RWPE1 (cell line): ENCODE measurements at regions not wholly inside any gene's neighbourhood (a gene's known extent, or its start where the extent isn't known, plus 50 kb on each side); places are given as distances from the start of the nearest gene placed in this dataset.

ENCODE experiments used
- CTCF ChIA-PET: fragments of 350-600 bp; sonication (Branson Sonifier 250); formaldehyde crosslinking; extraction: SDS; loops from one replicate; lab custom pipeline; 2021; lab: Yijun Ruan, JAX
- POLR2A ChIA-PET: fragments of 400-600 bp; formaldehyde crosslinking; extraction: SDS; loops from one replicate; lab custom pipeline; 2020; ENCODE audit warnings: antibody characterized with exemption; ENCODE audit not compliant: low non-redundant PET; lab: Yijun Ruan, JAX
- DNase-seq: peaks from one replicate; pipeline ENCODE4 v3.0.0; 2012; ENCODE audit warnings: low spot score
- H3K27ac ChIP-seq: fragments of 450-650 bp; 2 replicates; pipeline ENCODE4 v1.5.1; 2017
- TF ChIP-seq, protein P1 (sequence below): fragments of 450-650 bp; conservative IDR thresholded peaks from 2 replicates; pipeline ENCODE4 v1.5.1; 2017; ENCODE audit warnings: low read depth, mild to moderate bottlenecking

DNA sequence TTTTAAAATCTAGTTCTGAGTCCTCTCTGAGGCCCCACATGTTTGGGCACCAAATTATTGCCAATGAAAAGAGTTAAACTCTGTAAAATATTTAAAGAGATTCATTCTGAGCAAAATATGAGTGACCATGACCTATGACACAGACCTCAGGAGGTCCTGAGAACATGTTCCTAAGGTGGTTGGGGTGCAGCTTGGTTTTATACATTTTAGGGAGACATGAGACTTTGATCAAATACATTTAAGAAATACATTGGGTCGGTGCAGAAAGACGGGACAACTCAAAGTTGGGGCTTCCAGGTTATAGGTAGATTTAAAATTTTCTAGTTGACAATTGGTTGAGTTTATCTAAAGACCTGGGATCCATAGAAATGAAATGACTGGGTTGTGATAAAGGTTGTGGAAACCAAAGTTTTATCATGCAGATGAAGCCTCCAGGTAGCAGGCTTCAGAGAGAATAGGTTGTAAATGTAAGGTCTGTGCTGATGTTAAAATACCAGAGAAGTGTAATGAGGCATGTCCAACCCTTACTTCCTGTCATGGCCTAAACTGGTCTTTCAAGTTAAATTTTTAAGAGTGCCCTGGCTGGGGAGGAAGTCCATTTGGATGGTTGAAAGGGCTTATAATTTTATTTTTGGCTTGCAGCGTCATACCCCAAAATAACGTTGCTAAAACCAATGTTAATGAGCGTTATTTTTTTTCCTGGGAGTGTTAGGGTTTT, 274.9 kb downstream of the NUF2 start:
- ChIA-PET POLR2A (no interaction called here), CTCF (no interaction called here)
- DNase-seq, result no peak
- TF ChIP-seq, protein P1, sequence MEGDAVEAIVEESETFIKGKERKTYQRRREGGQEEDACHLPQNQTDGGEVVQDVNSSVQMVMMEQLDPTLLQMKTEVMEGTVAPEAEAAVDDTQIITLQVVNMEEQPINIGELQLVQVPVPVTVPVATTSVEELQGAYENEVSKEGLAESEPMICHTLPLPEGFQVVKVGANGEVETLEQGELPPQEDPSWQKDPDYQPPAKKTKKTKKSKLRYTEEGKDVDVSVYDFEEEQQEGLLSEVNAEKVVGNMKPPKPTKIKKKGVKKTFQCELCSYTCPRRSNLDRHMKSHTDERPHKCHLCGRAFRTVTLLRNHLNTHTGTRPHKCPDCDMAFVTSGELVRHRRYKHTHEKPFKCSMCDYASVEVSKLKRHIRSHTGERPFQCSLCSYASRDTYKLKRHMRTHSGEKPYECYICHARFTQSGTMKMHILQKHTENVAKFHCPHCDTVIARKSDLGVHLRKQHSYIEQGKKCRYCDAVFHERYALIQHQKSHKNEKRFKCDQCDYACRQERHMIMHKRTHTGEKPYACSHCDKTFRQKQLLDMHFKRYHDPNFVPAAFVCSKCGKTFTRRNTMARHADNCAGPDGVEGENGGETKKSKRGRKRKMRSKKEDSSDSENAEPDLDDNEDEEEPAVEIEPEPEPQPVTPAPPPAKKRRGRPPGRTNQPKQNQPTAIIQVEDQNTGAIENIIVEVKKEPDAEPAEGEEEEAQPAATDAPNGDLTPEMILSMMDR, result no peak
- H3K27ac ChIP-seq, result no peak overlapping the region

DNA sequence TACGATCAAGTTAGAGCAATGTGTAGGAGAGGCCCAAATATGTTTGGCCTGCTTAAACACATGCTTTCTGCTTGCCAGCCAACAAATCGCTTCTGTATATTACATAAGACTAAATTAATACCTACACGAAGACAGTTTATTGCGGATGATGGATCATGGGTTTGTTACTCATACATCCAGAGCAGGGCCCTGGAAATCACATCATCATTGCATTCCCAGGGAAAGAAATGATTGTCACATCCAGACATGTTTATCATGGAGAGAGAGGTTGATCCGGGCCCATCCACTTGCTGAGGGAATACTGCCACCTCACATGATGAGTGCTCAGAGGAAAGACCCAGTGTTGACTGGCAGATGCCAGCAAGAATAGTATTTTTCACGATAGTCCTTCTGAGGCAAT, 282.6 kb downstream of the NUF2 start:
- DNase-seq, result no peak
- TF ChIP-seq, protein P1, result no peak
- CTCF ChIA-PET, result no interaction called here
- POLR2A ChIA-PET, result no interaction called here
- H3K27ac ChIP-seq, result no peak overlapping the region

DNA sequence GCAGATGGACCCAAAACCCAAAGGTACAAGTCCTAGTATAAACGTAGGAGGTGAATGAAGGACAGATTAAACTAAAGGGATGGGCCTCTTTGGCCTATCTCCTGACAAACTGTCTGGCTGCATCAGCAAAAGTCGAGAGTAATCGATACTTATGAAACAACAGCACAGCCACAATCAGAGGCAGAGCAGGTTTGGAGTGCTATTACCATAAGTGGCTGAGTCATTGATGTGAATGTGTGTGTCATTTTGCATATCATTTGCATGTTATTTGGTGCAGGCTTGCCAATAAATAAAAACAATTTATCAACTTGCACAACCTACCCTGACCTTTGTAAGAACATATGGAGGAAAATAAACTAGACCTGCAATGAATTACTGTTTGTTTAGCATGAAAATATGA, 283.1 kb downstream of the NUF2 start:
- DNase-seq, result no peak
- TF ChIP-seq, protein P1, result no peak
- ChIA-PET CTCF (no interaction called here), POLR2A (no interaction called here)
- H3K27ac ChIP-seq, result no peak overlapping the region

DNA sequence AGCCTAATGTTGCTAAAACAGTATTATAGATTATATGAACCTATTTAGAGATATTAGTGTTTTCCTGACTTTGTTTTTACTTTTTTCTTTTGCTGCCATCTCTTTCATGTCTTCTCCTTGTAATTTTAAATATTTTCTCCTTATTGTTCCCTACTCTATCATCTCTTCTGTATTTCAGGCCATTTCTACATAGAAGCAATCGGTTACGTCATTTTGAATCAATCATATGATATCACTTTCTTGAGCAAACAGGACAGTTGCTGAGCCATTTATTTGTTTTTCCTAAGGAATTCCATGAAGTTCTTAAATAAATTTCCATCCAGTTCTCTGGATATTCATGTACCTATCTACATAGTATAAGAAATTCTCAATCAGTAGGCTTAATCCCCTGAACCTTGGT, 287.2 kb downstream of the NUF2 start:
- POLR2A ChIA-PET, result no interaction called here
- TF ChIP-seq, protein P1, result no peak
- no peak overlapping the region for H3K27ac ChIP-seq
- CTCF ChIA-PET, result no interaction called here
- DNase-seq, result no peak

DNA sequence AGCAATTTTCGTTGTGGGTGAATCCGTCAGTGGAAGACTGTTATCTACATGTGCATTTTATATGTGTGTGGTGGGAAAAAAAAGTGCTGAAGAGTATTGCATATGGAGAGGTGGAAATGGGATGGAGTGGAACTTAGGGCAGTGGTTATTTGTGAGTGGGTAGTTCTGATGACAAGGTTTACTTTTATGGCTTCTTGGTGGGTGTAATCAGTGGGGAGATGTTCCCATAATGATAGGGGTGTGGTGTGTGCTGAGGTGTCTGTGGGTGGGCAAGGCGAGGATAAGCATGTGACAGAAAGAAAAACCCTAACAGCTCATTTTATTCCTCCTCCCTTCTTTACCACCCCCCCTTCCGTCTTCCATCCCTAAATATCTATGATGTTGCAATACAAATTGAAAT, 288.1 kb downstream of the NUF2 start:
- TF ChIP-seq, protein P1, result no peak
- DNase-seq, result no peak
- ChIA-PET POLR2A (no interaction called here), CTCF (no interaction called here)
- no peak overlapping the region for H3K27ac ChIP-seq

DNA sequence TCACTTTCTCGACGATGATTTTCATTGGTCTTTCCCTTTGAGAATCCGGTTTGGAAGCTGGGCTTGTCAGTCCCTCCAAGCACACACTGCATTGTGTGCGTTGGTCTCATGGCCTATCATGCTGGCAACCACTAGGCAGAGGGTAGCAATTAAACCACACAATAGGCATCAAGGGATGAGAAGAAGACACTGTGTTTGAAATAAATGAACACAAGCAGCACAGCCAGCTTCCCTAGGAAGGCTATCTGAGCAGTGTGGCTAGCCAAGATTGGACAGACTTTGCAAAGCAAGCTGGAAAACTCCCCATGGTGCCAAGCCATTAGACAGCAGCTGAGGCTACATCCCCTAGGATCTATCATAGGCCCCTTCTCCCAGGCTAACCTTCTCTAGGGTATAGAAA, 288.7 kb downstream of the NUF2 start:
- no peak overlapping the region for H3K27ac ChIP-seq
- CTCF ChIA-PET, result no interaction called here
- TF ChIP-seq, protein P1, result no peak
- DNase-seq, result no peak
- POLR2A ChIA-PET, result no interaction called here
